HG03280 (cell line): ENCODE measurements at regions not wholly inside any gene's neighbourhood (a gene's known extent, or its start where the extent isn't known, plus 50 kb on each side); places are given as distances from the start of the nearest gene placed in this dataset.

Source experiments
- ATAC-seq: cut with Tn5 transposase; IDR thresholded peaks from one replicate; pipeline ENCODE4 v1.9.1; 2021; ENCODE audit warnings: mild to moderate bottlenecking, moderate library complexity; ENCODE audit not compliant: unreplicated experiment

GRCh38 chr6:165956874-165957273 lies 210.8 kb downstream of the TBXT start:
- no peak for ATAC-seq

- no peak for ATAC-seq
These were observed 215.1 kb downstream of the TBXT start for GRCh38 chr6:165952514-165952913.

- no peak for ATAC-seq
These were observed 217.3 kb downstream of the TBXT start for GRCh38 chr6:165950316-165950715.

GRCh38 chr6:165949324-165949723 lies 218.3 kb downstream of the TBXT start:
- ATAC-seq, result no peak

- no peak for ATAC-seq
These were observed 223.6 kb downstream of the TBXT start for GRCh38 chr6:165944002-165944466.

GRCh38 chr6:165941786-165942185 lies 225.9 kb downstream of the TBXT start:
- ATAC-seq, result no peak

- no peak for ATAC-seq
These were observed 226.3 kb downstream of the TBXT start for GRCh38 chr6:165941249-165941775.

GRCh38 chr6:165940366-165940765 lies 227.3 kb downstream of the TBXT start:
- ATAC-seq, result no peak

- ATAC-seq, result no peak
These were observed 227.9 kb downstream of the TBXT start for GRCh38 chr6:165939601-165940290.

GRCh38 chr6:165939047-165939446 lies 228.6 kb downstream of the TBXT start:
- ATAC-seq, result no peak

- ATAC-seq, result no peak
These were observed 229.9 kb downstream of the TBXT start for GRCh38 chr6:165937564-165938358.

- ATAC-seq, result no peak
These were observed 231.0 kb downstream of the TBXT start for GRCh38 chr6:165936660-165937059.

GRCh38 chr6:165936096-165936495 lies 231.6 kb downstream of the TBXT start:
- no peak for ATAC-seq

- ATAC-seq, result no peak
These were observed 236.0 kb downstream of the TBXT start for GRCh38 chr6:165931675-165932074.

GRCh38 chr6:165930668-165931214 lies 236.9 kb downstream of the TBXT start:
- ATAC-seq, result no peak

GRCh38 chr6:165929607-165930006 lies 238.0 kb downstream of the TBXT start:
- no peak for ATAC-seq

GRCh38 chr6:165926378-165926777 lies 241.3 kb downstream of the TBXT start:
- no peak for ATAC-seq

GRCh38 chr6:165925474-165926156 lies 242.0 kb downstream of the TBXT start:
- no peak for ATAC-seq

- no peak for ATAC-seq
These were observed 245.3 kb downstream of the TBXT start for GRCh38 chr6:165922309-165922794.

GRCh38 chr6:165920896-165921671 lies 246.6 kb downstream of the TBXT start:
- ATAC-seq, result no peak
